ENCODE measurements at regions not wholly inside any gene's neighbourhood (a gene's known extent, or its start where the extent isn't known, plus 50 kb on each side); places are given as distances from the start of the nearest gene placed in this dataset.

DNA sequence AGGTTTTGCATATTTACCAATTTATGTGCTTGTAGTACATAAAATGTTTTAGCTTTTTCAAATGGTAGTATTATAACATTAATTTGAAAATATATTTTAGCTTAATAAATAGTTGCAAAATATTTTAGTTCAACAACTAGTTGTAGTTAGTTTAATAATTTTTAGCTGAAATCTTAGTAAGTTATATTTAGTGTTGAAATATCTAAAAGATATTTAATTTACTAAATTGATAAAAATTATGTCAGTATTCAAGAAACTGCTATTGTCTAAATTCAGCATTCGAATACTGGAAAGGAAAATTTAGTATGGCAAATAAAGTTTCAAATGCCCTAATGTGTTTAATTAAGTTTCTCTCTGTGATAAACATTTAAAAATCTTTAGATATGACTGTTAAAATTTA, 754.5 kb upstream of the MIR17HG start:
- TF ChIP-seq CTCF (IDR thresholded peaks at IDR 0.05) (no peak), POLR2AphosphoS5 (IDR thresholded peaks at IDR 0.05) (no peak), POLR2A (IDR thresholded peaks at IDR 0.05) (no peak)
